ENCODE measurements at regions not wholly inside any gene's neighbourhood (a gene's known extent, or its start where the extent isn't known, plus 50 kb on each side); places are given as distances from the start of the nearest gene placed in this dataset.

DNA sequence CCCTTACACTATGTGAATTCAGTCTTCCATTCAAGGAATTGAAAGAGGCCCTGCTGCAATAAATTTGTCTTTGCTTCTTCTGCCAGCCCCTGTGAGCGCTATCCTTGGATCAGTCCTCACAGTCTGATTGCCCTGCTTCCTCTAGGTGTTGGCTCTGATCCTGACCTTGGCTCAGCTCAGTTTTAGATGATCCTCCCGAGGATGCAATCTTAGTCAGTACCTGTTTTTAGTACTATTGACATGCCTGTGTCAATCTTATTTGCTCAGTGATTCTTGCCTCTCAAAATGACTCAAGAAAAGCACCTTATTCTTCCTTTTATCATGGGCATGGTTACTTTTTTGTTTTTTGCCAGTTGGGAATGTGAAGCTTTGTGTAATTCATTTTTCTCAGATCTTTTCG lies 101.4 kb upstream of the KCNK1 start:
- H3K9me3 Mint-ChIP-seq = no peaks in the 10 kb centered on the region
- H3K36me3 Mint-ChIP-seq (ENCODE audit: low read depth) = no peaks in the 10 kb centered on the region
- no peak for DNase-seq (ENCODE audit: low spot score)
- H3K4me1 Mint-ChIP-seq (ENCODE audit: low read depth) = no peaks in the 10 kb centered on the region
- no peak overlapping the region for H3K4me3 Mint-ChIP-seq
- intact Hi-C loops (cut with micrococcal nuclease) = no loop called here
- H3K27ac Mint-ChIP-seq = no peak overlapping the region
- no peaks in the 10 kb centered on the region for H3K27me3 Mint-ChIP-seq (ENCODE audit: insufficient read depth)

DNA sequence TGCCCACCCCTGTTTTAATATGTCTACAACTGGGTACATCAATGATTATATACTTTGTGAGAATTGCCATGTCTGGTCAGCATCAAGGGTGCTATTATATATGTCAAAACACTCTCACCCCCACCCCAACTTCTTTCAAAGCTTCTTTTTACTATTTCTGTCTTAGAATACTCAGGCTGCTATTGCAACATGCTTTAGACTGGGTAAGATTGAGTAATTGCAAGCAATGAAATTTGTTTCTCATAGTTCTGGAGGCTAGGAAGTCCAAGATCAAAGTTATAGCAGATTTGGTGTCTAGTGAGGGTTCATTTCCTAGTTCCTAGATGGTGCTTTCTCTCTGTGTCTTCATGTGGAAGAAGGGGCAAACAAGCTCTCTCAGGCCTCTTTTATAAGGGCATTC lies 100.5 kb upstream of the KCNK1 start:
- no peaks in the 10 kb centered on the region for H3K36me3 Mint-ChIP-seq (ENCODE audit: low read depth)
- DNase-seq (ENCODE audit: low spot score) = no peak
- no peaks in the 10 kb centered on the region for H3K9me3 Mint-ChIP-seq
- H3K4me1 Mint-ChIP-seq (ENCODE audit: low read depth) = no peaks in the 10 kb centered on the region
- intact Hi-C loops (cut with micrococcal nuclease) = no loop called here
- no peak overlapping the region for H3K27ac Mint-ChIP-seq
- no peak overlapping the region for H3K4me3 Mint-ChIP-seq
- no peaks in the 10 kb centered on the region for H3K27me3 Mint-ChIP-seq (ENCODE audit: insufficient read depth)

DNA sequence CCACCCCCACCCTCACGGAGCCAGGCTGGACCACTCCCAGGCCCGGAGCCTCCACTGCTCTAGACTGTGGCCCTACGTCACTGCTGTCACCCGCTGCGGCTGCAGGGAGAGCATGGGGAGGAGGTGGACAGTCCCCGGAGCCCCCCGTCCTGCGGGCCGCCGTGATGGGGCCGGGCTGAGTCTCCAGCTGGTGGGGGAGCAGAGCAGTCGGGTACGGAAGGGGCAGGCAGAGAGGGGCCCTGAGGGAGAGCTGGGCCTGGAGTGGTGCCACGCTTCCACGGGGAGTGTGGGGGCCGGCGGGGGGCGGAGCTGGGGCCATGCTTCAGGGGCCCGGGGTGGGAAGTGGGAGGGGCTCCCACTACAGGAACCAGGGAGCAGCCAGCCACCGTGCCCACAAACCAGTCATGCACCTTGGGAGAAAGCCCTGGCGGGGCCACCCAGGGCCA lies 98.9 kb upstream of the KCNK1 start:
- Mint-ChIP-seq H3K36me3 (ENCODE audit: low read depth) (no peaks in the 10 kb centered on the region), H3K27me3 (ENCODE audit: insufficient read depth) (no peaks in the 10 kb centered on the region), H3K4me1 (ENCODE audit: low read depth) (no peaks in the 10 kb centered on the region), H3K27ac (no peak overlapping the region), H3K9me3 (no peaks in the 10 kb centered on the region), H3K4me3 (no peak overlapping the region)
- DNase-seq (ENCODE audit: low spot score) = no peak
- intact Hi-C loops (cut with micrococcal nuclease) = no loop called here

DNA sequence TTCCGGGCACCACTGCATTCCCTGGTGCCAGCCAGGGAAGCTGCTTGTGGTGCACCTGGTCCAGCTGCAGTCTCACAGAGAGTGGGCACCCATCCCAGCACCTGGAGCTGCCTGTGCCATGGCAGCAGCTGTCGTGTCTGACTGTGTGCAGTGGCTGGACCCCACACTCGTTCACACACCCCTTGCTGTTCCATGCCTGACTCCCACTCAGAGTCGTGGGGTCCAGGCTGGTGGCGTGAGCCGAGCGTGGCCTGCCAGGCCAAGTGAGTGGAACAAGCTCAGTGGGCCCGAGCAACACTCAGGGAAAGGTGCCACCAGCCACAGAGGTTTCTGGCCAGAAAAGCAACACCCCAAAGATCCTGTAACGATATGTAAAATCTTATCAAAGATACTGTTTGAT lies 97.2 kb upstream of the KCNK1 start:
- no peak overlapping the region for H3K4me3 Mint-ChIP-seq
- H3K27me3 Mint-ChIP-seq (ENCODE audit: insufficient read depth) = no peaks in the 10 kb centered on the region
- DNase-seq (ENCODE audit: low spot score) = no peak
- no peaks in the 10 kb centered on the region for H3K4me1 Mint-ChIP-seq (ENCODE audit: low read depth)
- H3K27ac Mint-ChIP-seq = no peak overlapping the region
- no peaks in the 10 kb centered on the region for H3K9me3 Mint-ChIP-seq
- H3K36me3 Mint-ChIP-seq (ENCODE audit: low read depth) = no peaks in the 10 kb centered on the region
- intact Hi-C loops (cut with micrococcal nuclease) = no loop called here

DNA sequence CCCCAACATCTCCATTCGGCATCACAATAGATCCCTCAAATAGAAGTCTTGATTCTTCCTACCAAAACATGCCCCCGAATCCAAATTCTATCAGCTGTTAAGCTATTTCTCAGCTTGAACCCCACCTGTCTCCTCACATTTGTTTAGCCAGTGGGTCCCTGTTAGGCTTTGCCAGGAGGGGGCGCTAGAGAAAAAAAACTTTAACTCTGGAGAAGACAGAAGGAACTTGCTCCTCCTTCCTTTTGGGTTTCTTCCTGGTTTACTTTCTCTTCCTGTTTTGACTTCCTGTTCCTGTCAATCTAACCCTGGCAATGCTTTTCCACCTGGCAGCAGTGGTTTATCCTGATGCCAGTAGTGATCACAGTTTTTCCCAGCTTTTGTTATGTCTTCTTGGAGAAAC lies 95.6 kb upstream of the KCNK1 start:
- Mint-ChIP-seq H3K9me3 (no peaks in the 10 kb centered on the region), H3K27ac (no peak overlapping the region), H3K4me1 (ENCODE audit: low read depth) (no peaks in the 10 kb centered on the region), H3K36me3 (ENCODE audit: low read depth) (no peaks in the 10 kb centered on the region), H3K4me3 (no peak overlapping the region), H3K27me3 (ENCODE audit: insufficient read depth) (no peaks in the 10 kb centered on the region)
- DNase-seq (ENCODE audit: low spot score) = no peak
- intact Hi-C loops (cut with micrococcal nuclease) = no loop called here

DNA sequence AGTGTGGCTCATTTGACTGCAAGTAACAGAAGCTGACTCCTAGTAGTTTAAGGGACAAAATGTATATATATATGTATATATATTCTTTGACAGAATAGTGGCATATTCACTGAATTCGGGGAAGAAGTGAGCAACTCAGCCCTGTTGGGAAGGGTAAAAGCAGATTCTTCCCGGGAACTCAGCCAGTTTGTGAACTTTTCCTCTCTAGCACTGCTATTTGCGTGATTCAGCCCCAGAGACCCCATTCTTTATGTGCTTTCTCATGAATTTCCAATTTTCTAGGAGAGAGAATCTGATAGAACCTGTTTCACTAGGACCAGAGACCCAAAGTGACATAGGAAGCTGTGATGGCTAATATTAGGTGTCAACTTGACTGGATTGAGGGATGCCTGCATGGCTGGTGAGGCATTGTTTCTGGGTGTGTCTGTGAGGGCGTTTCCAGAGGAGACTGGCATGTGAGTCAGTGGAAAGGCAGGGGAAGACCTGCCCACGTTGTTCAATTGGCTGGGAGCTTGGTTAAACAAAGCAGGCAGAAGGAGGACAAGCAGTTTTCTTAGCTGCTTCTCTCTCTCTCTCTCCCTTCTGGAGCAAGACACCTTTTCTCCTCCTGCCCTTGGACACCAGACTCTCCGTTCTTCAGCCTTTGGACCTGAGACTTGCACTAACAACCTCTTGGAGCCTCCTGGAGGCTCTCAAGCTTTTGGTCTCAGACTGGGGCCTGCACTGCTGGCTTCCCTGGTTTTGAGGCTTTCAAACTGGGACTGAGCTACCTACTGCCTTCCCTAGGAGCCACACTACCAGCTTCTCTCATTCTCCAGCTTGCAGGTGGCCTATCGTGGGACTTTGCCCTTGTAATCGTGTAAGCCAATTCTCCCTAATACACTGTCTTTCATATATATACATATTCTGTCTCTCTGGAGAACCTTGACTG lies 93.4 kb upstream of the KCNK1 start:
- H3K4me1 Mint-ChIP-seq (ENCODE audit: low read depth) = no peaks in the 10 kb centered on the region
- H3K36me3 Mint-ChIP-seq (ENCODE audit: low read depth) = no peaks in the 10 kb centered on the region
- DNase-seq (ENCODE audit: low spot score) = no peak
- H3K4me3 Mint-ChIP-seq = no peak overlapping the region
- H3K27ac Mint-ChIP-seq = no peak overlapping the region
- intact Hi-C loops (cut with micrococcal nuclease) = no loop called here
- H3K27me3 Mint-ChIP-seq (ENCODE audit: insufficient read depth) = no peaks in the 10 kb centered on the region
- no peaks in the 10 kb centered on the region for H3K9me3 Mint-ChIP-seq

DNA sequence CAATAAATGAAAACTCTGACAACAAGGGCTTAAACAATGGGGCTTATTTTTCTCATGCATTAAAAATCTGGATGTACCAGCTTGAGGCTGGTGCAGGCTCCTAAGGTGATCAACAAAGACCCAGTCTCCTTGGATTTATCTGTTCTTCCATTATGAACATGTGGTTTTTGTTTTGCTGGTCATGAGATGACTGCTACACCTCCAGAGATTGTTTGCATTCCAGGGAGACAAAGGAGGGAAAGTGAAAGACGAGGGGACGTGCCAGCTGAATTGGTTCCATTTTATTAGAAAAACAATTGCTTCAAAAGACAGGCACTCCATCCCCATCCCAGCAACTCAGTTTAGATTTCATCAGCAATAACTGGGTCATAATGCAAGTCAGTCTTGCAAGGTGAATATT lies 90.9 kb upstream of the KCNK1 start:
- Mint-ChIP-seq H3K4me3 (no peak overlapping the region), H3K27me3 (ENCODE audit: insufficient read depth) (no peaks in the 10 kb centered on the region), H3K9me3 (no peaks in the 10 kb centered on the region), H3K27ac (no peak overlapping the region), H3K36me3 (ENCODE audit: low read depth) (no peaks in the 10 kb centered on the region), H3K4me1 (ENCODE audit: low read depth) (no peaks in the 10 kb centered on the region)
- intact Hi-C loops (cut with micrococcal nuclease) = no loop called here
- DNase-seq (ENCODE audit: low spot score) = no peak

DNA sequence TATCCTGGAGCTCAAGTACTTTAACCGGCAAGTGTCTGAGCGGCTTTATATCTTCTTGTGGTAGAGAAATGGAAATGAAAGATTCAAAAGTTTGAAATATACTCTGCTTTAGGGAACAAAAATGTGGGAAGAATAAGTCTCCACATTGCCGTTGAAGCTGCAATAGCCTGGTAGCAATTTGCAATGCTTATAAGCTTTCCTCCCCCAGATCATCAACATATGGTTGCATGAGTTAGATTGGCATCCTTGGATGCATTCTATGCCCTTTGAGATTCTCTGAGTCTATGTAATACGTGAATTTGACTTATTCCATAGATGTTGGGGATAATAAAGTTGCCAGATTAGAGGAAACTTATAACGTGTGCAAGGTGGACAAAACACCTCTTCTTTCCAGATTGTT lies 86.1 kb upstream of the KCNK1 start:
- peaks cover 4% of the 10 kb centered on the region for H3K9me3 Mint-ChIP-seq
- no peaks in the 10 kb centered on the region for H3K4me1 Mint-ChIP-seq (ENCODE audit: low read depth)
- no peaks in the 10 kb centered on the region for H3K36me3 Mint-ChIP-seq (ENCODE audit: low read depth)
- H3K27ac Mint-ChIP-seq = no peak overlapping the region
- H3K4me3 Mint-ChIP-seq = no peak overlapping the region
- intact Hi-C loops (cut with micrococcal nuclease) = no loop called here
- DNase-seq (ENCODE audit: low spot score) = no peak
- H3K27me3 Mint-ChIP-seq (ENCODE audit: insufficient read depth) = no peaks in the 10 kb centered on the region

DNA sequence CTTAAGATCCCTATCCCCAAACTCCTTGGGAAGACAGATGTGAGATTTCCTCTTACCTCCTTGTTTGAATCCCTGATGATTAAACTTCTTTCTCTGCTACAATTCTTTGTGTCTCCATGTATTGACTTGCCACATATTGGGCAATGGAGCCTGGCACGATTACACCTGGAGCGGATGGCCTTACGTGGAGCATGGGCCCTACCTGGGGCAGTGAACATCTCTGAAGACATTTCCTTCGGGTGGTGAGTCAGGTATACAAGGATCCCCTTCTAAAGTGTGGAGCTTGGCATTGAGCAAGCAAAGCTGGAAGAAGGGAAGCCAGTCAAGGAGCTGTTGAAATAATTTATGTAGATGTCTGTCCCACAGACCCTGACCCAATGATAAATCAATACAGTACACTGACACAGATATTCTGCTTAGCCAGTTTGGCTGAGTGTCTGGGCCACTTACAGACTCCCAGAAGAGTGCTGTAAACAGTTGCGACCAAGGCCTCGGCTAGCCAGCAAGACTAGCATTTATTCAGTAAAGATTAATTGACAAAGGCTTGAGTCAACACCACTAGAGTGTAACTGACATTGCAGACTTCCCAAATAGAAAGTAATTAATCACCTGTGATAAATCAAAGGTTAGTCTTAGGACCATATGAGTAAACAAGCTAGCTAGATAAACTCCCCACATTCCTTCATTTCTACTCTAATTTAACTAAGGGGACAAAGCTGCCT lies 83.1 kb upstream of the KCNK1 start:
- no peak for DNase-seq (ENCODE audit: low spot score)
- H3K9me3 Mint-ChIP-seq = peaks cover 4% of the 10 kb centered on the region
- H3K27ac Mint-ChIP-seq = no peak overlapping the region
- intact Hi-C loops (cut with micrococcal nuclease) = no loop called here
- H3K4me1 Mint-ChIP-seq (ENCODE audit: low read depth) = no peaks in the 10 kb centered on the region
- H3K27me3 Mint-ChIP-seq (ENCODE audit: insufficient read depth) = peaks cover 2% of the 10 kb centered on the region
- H3K36me3 Mint-ChIP-seq (ENCODE audit: low read depth) = no peaks in the 10 kb centered on the region
- no peak overlapping the region for H3K4me3 Mint-ChIP-seq

DNA sequence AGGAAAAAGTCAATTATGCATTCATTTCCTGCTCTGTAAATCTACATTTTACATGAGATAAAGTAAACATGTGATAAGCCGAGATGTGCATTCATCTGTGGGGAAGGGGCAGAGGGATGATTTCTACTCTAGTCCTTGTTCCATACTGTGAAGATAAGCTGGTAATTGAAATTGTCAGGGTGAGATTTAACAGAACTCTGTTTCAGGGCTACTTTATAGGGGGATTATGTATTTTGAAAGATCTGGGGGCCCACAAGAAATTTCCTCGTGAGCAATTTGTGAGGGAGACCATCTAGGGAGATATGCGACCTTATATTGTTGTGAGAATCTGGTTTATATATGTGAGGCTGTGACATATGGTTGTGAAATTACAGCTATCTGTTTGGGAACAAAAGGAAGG lies 73.1 kb upstream of the KCNK1 start:
- no peaks in the 10 kb centered on the region for H3K4me1 Mint-ChIP-seq (ENCODE audit: low read depth)
- no peaks in the 10 kb centered on the region for H3K9me3 Mint-ChIP-seq
- no peak for DNase-seq (ENCODE audit: low spot score)
- no peaks in the 10 kb centered on the region for H3K36me3 Mint-ChIP-seq (ENCODE audit: low read depth)
- H3K4me3 Mint-ChIP-seq = no peak overlapping the region
- H3K27ac Mint-ChIP-seq = no peak overlapping the region
- H3K27me3 Mint-ChIP-seq (ENCODE audit: insufficient read depth) = peaks cover 5% of the 10 kb centered on the region
- intact Hi-C loops (cut with micrococcal nuclease) = no loop called here

DNA sequence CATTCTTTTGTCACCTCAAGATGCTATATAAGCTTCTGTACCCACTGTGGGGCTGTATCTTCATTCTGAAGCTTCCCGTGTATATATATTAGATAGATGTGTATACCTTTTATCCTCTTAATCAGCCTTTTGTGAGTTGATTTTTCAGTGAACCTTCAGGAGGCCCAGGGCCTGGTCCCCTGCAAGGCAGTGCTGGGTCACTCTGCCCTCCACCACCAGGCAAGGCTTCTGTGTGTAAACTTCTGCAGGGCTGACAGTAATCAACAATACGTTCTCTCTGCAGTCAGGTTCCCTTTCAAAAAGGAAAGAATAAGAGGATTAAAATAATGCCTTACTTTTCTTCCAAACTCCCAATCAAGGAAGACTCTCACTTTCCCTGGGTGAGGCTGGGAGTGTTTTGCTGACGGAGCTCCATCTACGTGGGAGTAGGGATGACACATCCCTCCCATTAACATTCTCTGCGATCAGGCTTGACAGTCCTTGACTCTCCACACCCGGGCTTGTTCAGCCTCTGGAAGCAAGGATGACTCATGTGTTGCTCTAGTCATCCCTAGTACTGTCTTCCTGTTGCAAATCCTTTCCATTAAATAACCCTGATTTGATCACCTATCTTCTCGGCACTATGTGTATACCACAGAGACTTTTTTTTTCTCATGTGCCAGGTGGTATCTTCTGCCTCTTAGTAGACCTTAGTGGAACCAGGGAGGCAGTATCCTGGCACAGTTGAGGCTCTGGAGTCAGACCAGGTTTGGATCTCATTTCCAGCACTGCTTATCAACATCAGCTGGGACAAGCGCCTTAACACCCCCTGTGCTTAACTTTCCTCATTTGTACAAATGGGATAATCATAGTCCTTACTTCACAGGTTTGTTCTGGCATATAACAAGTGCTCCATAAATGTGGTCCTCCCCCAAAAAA lies 70.3 kb upstream of the KCNK1 start:
- H3K27me3 Mint-ChIP-seq (ENCODE audit: insufficient read depth) = peaks cover 1% of the 10 kb centered on the region
- no peak overlapping the region for H3K4me3 Mint-ChIP-seq
- no peak overlapping the region for H3K27ac Mint-ChIP-seq

DNA sequence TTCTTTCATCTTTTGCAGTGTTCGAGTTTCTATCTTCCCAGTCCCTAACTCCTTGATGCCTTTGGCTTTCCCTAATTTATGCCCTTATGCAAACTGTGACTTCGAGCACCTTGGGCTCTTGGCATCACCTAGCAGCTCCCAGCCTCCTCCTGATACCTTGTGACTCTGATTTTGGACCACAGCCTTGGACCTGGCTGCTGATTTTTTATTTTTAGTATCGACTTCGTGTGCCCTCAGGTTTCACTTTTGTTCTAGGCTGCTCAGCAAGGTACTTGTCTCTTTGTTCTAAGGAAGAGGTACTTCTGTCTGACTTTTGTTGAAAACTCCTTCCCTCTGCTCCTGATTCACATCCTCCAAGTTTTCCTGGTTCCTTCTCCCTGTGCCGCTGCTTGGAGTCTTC lies 69.6 kb upstream of the KCNK1 start:
- no peaks in the 10 kb centered on the region for H3K9me3 Mint-ChIP-seq
- H3K27me3 Mint-ChIP-seq (ENCODE audit: insufficient read depth) = peaks cover under 1% of the 10 kb centered on the region
- H3K27ac Mint-ChIP-seq = no peak overlapping the region
- no peak overlapping the region for H3K4me3 Mint-ChIP-seq
- intact Hi-C loops (cut with micrococcal nuclease) = no loop called here
- H3K36me3 Mint-ChIP-seq (ENCODE audit: low read depth) = no peaks in the 10 kb centered on the region
- DNase-seq (ENCODE audit: low spot score) = no peak
- no peaks in the 10 kb centered on the region for H3K4me1 Mint-ChIP-seq (ENCODE audit: low read depth)

More for the DNA sequence above, 70.3 kb upstream of the KCNK1 start:
- H3K4me1 Mint-ChIP-seq (ENCODE audit: low read depth) = no peaks in the 10 kb centered on the region
- no peak for DNase-seq (ENCODE audit: low spot score)
- H3K9me3 Mint-ChIP-seq = no peaks in the 10 kb centered on the region
- no peaks in the 10 kb centered on the region for H3K36me3 Mint-ChIP-seq (ENCODE audit: low read depth)
- intact Hi-C loops (cut with micrococcal nuclease) = no loop called here

DNA sequence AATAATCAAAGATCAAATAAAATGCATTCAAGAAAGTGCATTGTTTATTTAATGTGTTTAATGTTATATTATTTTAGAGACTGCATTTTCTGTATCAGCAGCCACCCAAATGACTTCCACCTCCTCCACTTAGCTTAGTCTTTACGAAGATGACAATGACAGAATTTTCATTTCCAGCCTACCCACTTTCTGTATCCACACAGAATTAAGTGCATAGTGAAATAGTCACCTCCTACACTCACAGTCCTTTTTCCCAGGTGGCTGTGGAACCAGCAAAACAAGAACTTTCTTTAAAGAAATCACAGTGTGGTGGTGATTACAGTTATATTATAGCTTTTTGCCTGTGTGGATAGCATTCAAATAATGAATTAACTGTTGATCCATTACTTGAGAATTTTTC lies 66.2 kb upstream of the KCNK1 start:
- Mint-ChIP-seq H3K27ac (no peak overlapping the region), H3K27me3 (ENCODE audit: insufficient read depth) (peaks cover 2% of the 10 kb centered on the region), H3K4me1 (ENCODE audit: low read depth) (no peaks in the 10 kb centered on the region), H3K36me3 (ENCODE audit: low read depth) (no peaks in the 10 kb centered on the region), H3K9me3 (no peaks in the 10 kb centered on the region), H3K4me3 (no peak overlapping the region)
- DNase-seq (ENCODE audit: low spot score) = no peak
- intact Hi-C loops (cut with micrococcal nuclease) = no loop called here
